AG04450 (cell line): ENCODE measurements at regions not wholly inside any gene's neighbourhood (a gene's known extent, or its start where the extent isn't known, plus 50 kb on each side); places are given as distances from the start of the nearest gene placed in this dataset.

Source experiments
- CTCF ChIA-PET: fragments of 300-600, 350-600 bp; formaldehyde crosslinking; extraction: SDS; loops from one replicate; lab custom pipeline; 2022; ENCODE audit warnings: antibody characterized with exemption, inconsistent platforms; lab: Charles Lee
- POLR2A ChIA-PET: fragments of 350-600 bp; formaldehyde crosslinking; extraction: SDS; loops from one replicate; lab custom pipeline; 2021; ENCODE audit warnings: antibody characterized with exemption, inconsistent platforms; lab: Yijun Ruan, JAX
- DNase-seq: peaks from one replicate; pipeline ENCODE4 v3.0.0-alpha.2; 2011; ENCODE audit warnings: low read depth, low spot score
- H3K27ac ChIP-seq: one replicate; pipeline ENCODE4 v1.5.1; 2012; ENCODE audit warnings: low read depth, low read length, control low read depth
- H3K27me3 ChIP-seq: one replicate; pipeline ENCODE4 v1.6.0; 2012; ENCODE audit warnings: low read length; ENCODE audit not compliant: control insufficient read depth, insufficient read depth
- H3K4me3 ChIP-seq: 2 replicates; pipeline ENCODE4 v1.5.1; 2011; ENCODE audit warnings: mild to moderate bottlenecking, low read depth, low read length, control low read depth
- H3K9me3 ChIP-seq: 2 replicates; pipeline ENCODE4 v1.5.1; 2012; ENCODE audit warnings: low read length; ENCODE audit not compliant: control insufficient read depth, insufficient read depth
- CTCF ChIP-seq: IDR thresholded peaks from 2 replicates; pipeline ENCODE4 v1.5.1; 2011; ENCODE audit warnings: low read depth, low read length, control low read depth, inconsistent platforms

GRCh38 chr9:73034962-73035361 is 82.1 kb upstream of the ALDH1A1 start:
- no peaks in the 10 kb centered on the region for H3K9me3 ChIP-seq

GRCh38 chr9:73031350-73031749 is 78.5 kb upstream of the ALDH1A1 start:
- ChIA-PET CTCF (interaction anchor here (1.9 kb wide), 1 partner anchor 9 kb away, joined by 11 read pairs; no protein-coding TSS in a partner anchor), POLR2A (no interaction called here)
- H3K4me3 ChIP-seq, result no peak overlapping the region
- DNase-seq, result no peak
- no peaks in the 10 kb centered on the region for H3K9me3 ChIP-seq
- TF ChIP-seq CTCF, result no peak
- H3K27ac ChIP-seq, result no peak overlapping the region
- H3K27me3 ChIP-seq, result no peaks in the 10 kb centered on the region

More at GRCh38 chr9:73034962-73035361, 82.1 kb upstream of the ALDH1A1 start:
- no peak for DNase-seq
- Histone ChIP-seq H3K4me3 (no peak overlapping the region), H3K27me3 (no peaks in the 10 kb centered on the region), H3K27ac (no peak overlapping the region)
- POLR2A ChIA-PET, result no interaction called here
- CTCF ChIA-PET, result interaction anchor here (0.9 to 2.3 kb wide), 2 partner anchors 12 to 148 kb away, joined by 3 to 10 read pairs; no protein-coding TSS in a partner anchor
- no peak for TF ChIP-seq CTCF

- no peak for DNase-seq
- Histone ChIP-seq H3K27ac (no peak overlapping the region), H3K9me3 (no peaks in the 10 kb centered on the region), H3K27me3 (no peaks in the 10 kb centered on the region), H3K4me3 (no peak overlapping the region)
- ChIA-PET CTCF (no interaction called here), POLR2A (no interaction called here)
- no peak for TF ChIP-seq CTCF
These were observed 77.6 kb upstream of the ALDH1A1 start for GRCh38 chr9:73030370-73031030.

GRCh38 chr9:73029346-73029745 is 76.5 kb upstream of the ALDH1A1 start:
- Histone ChIP-seq H3K27ac (no peak overlapping the region), H3K4me3 (no peak overlapping the region), H3K9me3 (no peaks in the 10 kb centered on the region), H3K27me3 (no peaks in the 10 kb centered on the region)
- no peak for DNase-seq
- ChIA-PET CTCF (no interaction called here), POLR2A (no interaction called here)
- TF ChIP-seq CTCF, result no peak

GRCh38 chr9:73026375-73026774 is 73.5 kb upstream of the ALDH1A1 start:
- Histone ChIP-seq H3K27me3 (no peaks in the 10 kb centered on the region), H3K9me3 (no peaks in the 10 kb centered on the region), H3K27ac (no peak overlapping the region), H3K4me3 (no peak overlapping the region)
- TF ChIP-seq CTCF, result no peak
- POLR2A ChIA-PET, result no interaction called here
- CTCF ChIA-PET, result no interaction called here
- no peak for DNase-seq
